ENCODE measurements at regions not wholly inside any gene's neighbourhood (a gene's known extent, or its start where the extent isn't known, plus 50 kb on each side); places are given as distances from the start of the nearest gene placed in this dataset.

GRCh38 chr4:184941671-184942418 is 76.4 kb upstream of the HELT start:
- Histone ChIP-seq H3K4me3 (ENCODE audit: low read length in 2 of 2) (no peak overlapping the region), H3K4me2 (ENCODE audit: insufficient read depth, low read length, poor library complexity, severe bottlenecking) (no peak overlapping the region), H3K27ac (replicated peaks; ENCODE audit: low read length) (no peak overlapping the region), H3K14ac (ENCODE audit: low read length) (no peak overlapping the region), H3K36me3 (replicated peaks in 1 of 2; ENCODE audit: control insufficient read depth in 2 of 2, insufficient read depth in 2 of 2, low read length in 2 of 2) (no peaks in the 10 kb centered on the region), H3K4me1 (ENCODE audit: control insufficient read depth in 2 of 2, insufficient read depth in 1 of 2, low read depth in 1 of 2, low read length in 2 of 2) (no peaks in the 10 kb centered on the region), H4K91ac (ENCODE audit: low read depth, low read length, poor library complexity) (no peak overlapping the region), H2BK120ac (ENCODE audit: low read depth, low read length) (no peak overlapping the region), H2BK15ac (ENCODE audit: low read length) (no peak overlapping the region), H4K8ac (ENCODE audit: low read depth, low read length) (no peak overlapping the region), H2BK5ac (ENCODE audit: low read length) (no peak overlapping the region), H3K23ac (ENCODE audit: low read depth, low read length, poor library complexity) (no peak overlapping the region), H3K9me3 (replicated peaks in 1 of 2; ENCODE audit: control insufficient read depth in 2 of 2, insufficient read depth in 1 of 2, low read depth in 1 of 2, low read length in 2 of 2) (no peaks in the 10 kb centered on the region), H3K27me3 (ENCODE audit: control insufficient read depth in 3 of 3, insufficient read depth in 3 of 3, low read depth in 1 of 3, low read length in 3 of 3) (no peaks in the 10 kb centered on the region), H2BK12ac (ENCODE audit: low read length) (no peak overlapping the region), H2AK5ac (ENCODE audit: low read depth, low read length) (no peak overlapping the region), H3K79me1 (ENCODE audit: low read depth, low read length) (no peaks in the 10 kb centered on the region), H2AFZ (ENCODE audit: low read length) (no peak overlapping the region), H3K18ac (ENCODE audit: low read length) (peak overlapping the region; percentile 27), H3K4ac (ENCODE audit: low read length) (no peak overlapping the region), H3K9ac (ENCODE audit: low read depth, low read length, poor library complexity) (no peak overlapping the region)
- no CpG with 5 or more reads among the region's 13 CpGs for WGBS, 2 donors (ENCODE audit: extremely low coverage in 2 of 2, insufficient read length in 2 of 2, insufficient replicate concordance in 1 of 2)
- DNase-seq (ENCODE audit: low spot score) = no peak

GRCh38 chr4:184942444-184943425 is 75.6 kb upstream of the HELT start:
- Histone ChIP-seq H2BK15ac (ENCODE audit: low read length) (no peak overlapping the region), H3K18ac (ENCODE audit: low read length) (no peak overlapping the region), H3K27ac (replicated peaks; ENCODE audit: low read length) (no peak overlapping the region), H2BK12ac (ENCODE audit: low read length) (no peak overlapping the region), H3K14ac (ENCODE audit: low read length) (no peak overlapping the region), H2AK5ac (ENCODE audit: low read depth, low read length) (no peak overlapping the region), H3K4me1 (ENCODE audit: control insufficient read depth in 2 of 2, insufficient read depth in 1 of 2, low read depth in 1 of 2, low read length in 2 of 2) (no peaks in the 10 kb centered on the region), H3K4ac (ENCODE audit: low read length) (no peak overlapping the region), H3K9ac (ENCODE audit: low read depth, low read length, poor library complexity) (no peak overlapping the region), H3K9me3 (replicated peaks in 1 of 2; ENCODE audit: control insufficient read depth in 2 of 2, insufficient read depth in 1 of 2, low read depth in 1 of 2, low read length in 2 of 2) (no peaks in the 10 kb centered on the region), H3K4me3 (ENCODE audit: low read length in 2 of 2) (no peak overlapping the region), H3K36me3 (replicated peaks in 1 of 2; ENCODE audit: control insufficient read depth in 2 of 2, insufficient read depth in 2 of 2, low read length in 2 of 2) (no peaks in the 10 kb centered on the region), H3K79me1 (ENCODE audit: low read depth, low read length) (no peaks in the 10 kb centered on the region), H4K8ac (ENCODE audit: low read depth, low read length) (no peak overlapping the region), H4K91ac (ENCODE audit: low read depth, low read length, poor library complexity) (no peak overlapping the region), H2AFZ (ENCODE audit: low read length) (no peak overlapping the region), H3K27me3 (ENCODE audit: control insufficient read depth in 3 of 3, insufficient read depth in 3 of 3, low read depth in 1 of 3, low read length in 3 of 3) (no peaks in the 10 kb centered on the region), H3K23ac (ENCODE audit: low read depth, low read length, poor library complexity) (no peak overlapping the region), H3K4me2 (ENCODE audit: insufficient read depth, low read length, poor library complexity, severe bottlenecking) (no peak overlapping the region), H2BK5ac (ENCODE audit: low read length) (no peak overlapping the region), H2BK120ac (ENCODE audit: low read depth, low read length) (no peak overlapping the region)
- DNase-seq (ENCODE audit: low spot score) = no peak
- no CpG with 5 or more reads among the region's 13 CpGs for WGBS, 2 donors (ENCODE audit: extremely low coverage in 2 of 2, insufficient read length in 2 of 2, insufficient replicate concordance in 1 of 2)

- no peak overlapping the region for H4K8ac ChIP-seq (ENCODE audit: low read depth, low read length)
- H2BK120ac ChIP-seq (ENCODE audit: low read depth, low read length) = no peak overlapping the region
- no peak overlapping the region for H3K4me2 ChIP-seq (ENCODE audit: insufficient read depth, low read length, poor library complexity, severe bottlenecking)
- H3K9me3 ChIP-seq (replicated peaks in 1 of 2; ENCODE audit: control insufficient read depth in 2 of 2, insufficient read depth in 1 of 2, low read depth in 1 of 2, low read length in 2 of 2) = no peaks in the 10 kb centered on the region
- no peak overlapping the region for H2AFZ ChIP-seq (ENCODE audit: low read length)
- DNase-seq (ENCODE audit: low spot score) = no peak
- no peak overlapping the region for H2AK5ac ChIP-seq (ENCODE audit: low read depth, low read length)
- H3K27me3 ChIP-seq (ENCODE audit: control insufficient read depth in 3 of 3, insufficient read depth in 3 of 3, low read depth in 1 of 3, low read length in 3 of 3) = no peaks in the 10 kb centered on the region
- H3K36me3 ChIP-seq (replicated peaks in 1 of 2; ENCODE audit: control insufficient read depth in 2 of 2, insufficient read depth in 2 of 2, low read length in 2 of 2) = no peaks in the 10 kb centered on the region
- H3K4me3 ChIP-seq (ENCODE audit: low read length in 2 of 2) = no peak overlapping the region
- no peak overlapping the region for H2BK5ac ChIP-seq (ENCODE audit: low read length)
- no CpG with 5 or more reads among the region's 3 CpGs for WGBS, 2 donors (ENCODE audit: extremely low coverage in 2 of 2, insufficient read length in 2 of 2, insufficient replicate concordance in 1 of 2)
- no peak overlapping the region for H3K9ac ChIP-seq (ENCODE audit: low read depth, low read length, poor library complexity)
- H3K4ac ChIP-seq (ENCODE audit: low read length) = no peak overlapping the region
- no peak overlapping the region for H3K14ac ChIP-seq (ENCODE audit: low read length)
- no peak overlapping the region for H4K91ac ChIP-seq (ENCODE audit: low read depth, low read length, poor library complexity)
- H2BK12ac ChIP-seq (ENCODE audit: low read length) = no peak overlapping the region
- H3K27ac ChIP-seq (replicated peaks; ENCODE audit: low read length) = no peak overlapping the region
- no peak overlapping the region for H3K18ac ChIP-seq (ENCODE audit: low read length)
- H3K4me1 ChIP-seq (ENCODE audit: control insufficient read depth in 2 of 2, insufficient read depth in 1 of 2, low read depth in 1 of 2, low read length in 2 of 2) = peaks cover 0 to 3% of the 10 kb centered on the region in 2 donors
- H2BK15ac ChIP-seq (ENCODE audit: low read length) = no peak overlapping the region
- no peak overlapping the region for H3K23ac ChIP-seq (ENCODE audit: low read depth, low read length, poor library complexity)
- no peaks in the 10 kb centered on the region for H3K79me1 ChIP-seq (ENCODE audit: low read depth, low read length)
These were observed 69.3 kb upstream of the HELT start for GRCh38 chr4:184949020-184949419.

All from neuronal stem cell (in vitro differentiated cells).